Kidney (tissue), 13 donors: ENCODE measurements at regions not wholly inside any gene's neighbourhood (a gene's known extent, or its start where the extent isn't known, plus 50 kb on each side); places are given as distances from the start of the nearest gene placed in this dataset.
A peak's percentile ranks its signal among the peaks of the same experiment; 100 is the strongest.
"Not testable (repeated sequence)": the region's sequence is repeated elsewhere in the genome, so short reads cannot be mapped to it uniquely, and the experiment has no call there.

Experiments
- DNase-seq, 5 donors: peaks; one replicate each; pipeline ENCODE4 v3.0.0-alpha.2; 2013 to 2020
- FAIRE-seq: peaks from 2 replicates; lab custom pipeline; 2012; peaks lifted over from hg19 to GRCh38; lab: Jason Lieb, UNC
- H3K27ac ChIP-seq, 2 donors: one replicate each; pipeline ENCODE4 v1.7.0; 2013; ENCODE audit warnings: low read depth in 2 of 2, low read length in 2 of 2, inconsistent platforms in 1 of 2
- H3K27me3 ChIP-seq: one replicate; pipeline ENCODE4 v1.7.1; 2013; ENCODE audit warnings: low read length, inconsistent platforms; ENCODE audit not compliant: control insufficient read depth, insufficient read depth
- H3K36me3 ChIP-seq, 3 donors: one replicate each; pipeline versions ENCODE4 v1.7.0 to v1.7.1; 2013; ENCODE audit warnings: low read length in 3 of 3, control low read depth in 1 of 3, inconsistent platforms in 1 of 3; ENCODE audit not compliant: insufficient read depth in 3 of 3, control insufficient read depth in 2 of 3
- H3K4me1 ChIP-seq, 3 donors: one replicate each; pipeline versions ENCODE4 v1.7.0 to v1.7.1; 2013; ENCODE audit warnings: low read length in 3 of 3, inconsistent platforms in 1 of 3, low read depth in 1 of 3; ENCODE audit not compliant: control insufficient read depth in 2 of 3, insufficient read depth in 2 of 3
- H3K4me3 ChIP-seq, 3 donors: one replicate each; pipeline versions ENCODE4 v1.7.0 to v1.8.1; 2013; ENCODE audit warnings: low read length in 3 of 3, control low read depth in 1 of 3, inconsistent platforms in 1 of 3
- H3K9ac ChIP-seq, 3 donors: one replicate each; pipeline versions ENCODE4 v1.7.0 to v1.7.1; 2013; ENCODE audit warnings: low read length in 3 of 3, control low read depth in 1 of 3, inconsistent platforms in 1 of 3
- H3K9me3 ChIP-seq, 3 donors: one replicate each; pipeline versions ENCODE4 v1.7.0 to v1.7.1; 2013; ENCODE audit warnings: low read length in 3 of 3, control low read depth in 1 of 3, inconsistent platforms in 1 of 3; ENCODE audit not compliant: control insufficient read depth in 2 of 3, insufficient read depth in 1 of 3
- CTCF ChIP-seq: IDR thresholded peaks from 3 replicates; pipeline ENCODE4 v1.5.1; 2012; ENCODE audit warnings: mild to moderate bottlenecking, moderate library complexity, borderline replicate concordance; ENCODE audit not compliant: insufficient read depth; ENCODE audit errors: extremely low read depth
- intact Hi-C: fragments of 100-400 bp; cut with DNase I; formaldehyde crosslinking; loops from one replicate; pipeline ENCODE4 v1.11.1; 2022
- donor health status: control.
- donor health status: control.
- donor health status: control.
- donor health status: control.
- donor health status: control.
- donor health status: DM: yes; HTN: yes; CAD: no.
- donor health status: Normal renal cell carcinoma (clear cell type).

DNA sequence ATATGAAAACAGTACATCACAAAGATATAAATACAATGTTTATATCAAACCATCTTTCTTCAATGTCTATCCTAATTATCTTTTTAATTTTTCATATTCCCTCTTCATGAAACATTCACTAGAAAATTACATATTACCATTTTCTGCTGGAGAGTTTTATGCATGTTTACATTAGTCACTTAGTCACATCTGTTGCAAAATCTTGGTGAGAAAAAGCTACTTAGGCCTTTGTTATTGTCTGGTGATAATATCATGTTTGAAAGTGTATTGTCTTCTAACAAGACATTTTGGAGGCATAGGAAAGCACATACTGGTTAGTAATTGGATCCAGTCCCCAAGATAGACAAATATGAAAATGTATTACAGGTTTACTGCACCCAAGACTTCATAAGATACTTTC is 163.6 kb downstream of the GNAI1 start:
- intact Hi-C loops = no loop called here
- FAIRE-seq (no peak), DNase-seq (no peak)

DNA sequence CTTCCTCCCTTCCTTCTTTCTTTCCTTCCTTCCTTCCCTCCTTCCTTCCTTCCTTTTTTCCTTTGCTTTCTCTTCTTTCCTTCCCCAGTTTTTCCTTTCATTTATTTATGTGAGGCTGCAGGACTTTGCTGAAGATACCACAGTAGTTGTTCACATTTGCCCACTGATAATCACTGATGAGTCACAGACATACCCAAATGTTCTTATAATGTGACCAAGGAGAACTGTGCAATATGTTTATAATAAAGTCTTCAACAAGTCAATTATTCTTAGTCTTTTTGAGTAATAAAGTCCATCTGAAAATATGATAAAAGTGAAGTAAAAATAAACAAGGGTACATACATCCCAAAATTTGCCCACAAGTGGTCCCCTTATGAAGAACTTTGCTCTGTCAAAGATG is 159.7 kb downstream of the GNAI1 start:
- Histone ChIP-seq H3K9me3 (peaks cover 0 to 9% (median 0%) of the 10 kb centered on the region in 3 donors), H3K4me3 (no peak overlapping the region), H3K27ac (no peak overlapping the region), H3K4me1 (no peaks in the 10 kb centered on the region), H3K36me3 (no peaks in the 10 kb centered on the region), H3K9ac (no peak overlapping the region), H3K27me3 (no peaks in the 10 kb centered on the region)
- intact Hi-C loops = no loop called here
- TF ChIP-seq CTCF = no peak
- DNase-seq = no peak
- no peak for FAIRE-seq

More for the DNA sequence above, 163.6 kb downstream of the GNAI1 start:
- no peaks in the 10 kb centered on the region for H3K4me1 ChIP-seq
- H3K9me3 ChIP-seq = peaks cover 0 to 9% (median 0%) of the 10 kb centered on the region in 3 donors
- no peak overlapping the region for H3K4me3 ChIP-seq
- H3K36me3 ChIP-seq = no peaks in the 10 kb centered on the region
- H3K9ac ChIP-seq = no peak overlapping the region
- H3K27ac ChIP-seq = no peak overlapping the region
- H3K27me3 ChIP-seq = no peaks in the 10 kb centered on the region
- TF ChIP-seq CTCF = no peak

DNA sequence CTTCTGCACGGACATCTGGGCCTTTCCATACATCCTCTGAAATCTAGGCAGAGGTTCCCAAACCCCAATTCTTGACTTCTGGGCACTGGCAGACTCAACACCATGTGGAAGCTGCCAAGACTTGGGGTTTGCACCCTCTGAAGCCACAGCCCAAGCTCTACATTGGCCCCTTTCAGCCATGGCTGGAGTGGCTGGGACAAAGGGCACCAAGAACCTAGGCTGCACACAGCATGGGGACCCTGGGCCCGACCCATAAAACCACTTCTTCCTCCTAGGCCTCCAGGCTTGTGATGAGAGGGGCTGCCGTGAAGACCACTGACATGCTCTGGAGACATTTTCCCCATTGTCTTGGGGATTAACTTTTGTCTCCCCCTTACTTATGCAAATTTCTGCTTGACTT is 158.0 kb downstream of the GNAI1 start:
- H3K9me3 ChIP-seq, H3K4me3 ChIP-seq, H3K27ac ChIP-seq, intact Hi-C loops, DNase-seq, H3K27me3 ChIP-seq, H3K9ac ChIP-seq, H3K4me1 ChIP-seq, H3K36me3 ChIP-seq, FAIRE-seq: not testable (repeated sequence)

GRCh38 chr7:80288175-80289122 is 153.8 kb downstream of the GNAI1 start:
- H3K4me1 ChIP-seq = no peaks in the 10 kb centered on the region
- no peaks in the 10 kb centered on the region for H3K36me3 ChIP-seq
- no peak overlapping the region for H3K9ac ChIP-seq
- H3K27ac ChIP-seq = no peak overlapping the region
- H3K4me3 ChIP-seq = no peak overlapping the region
- H3K9me3 ChIP-seq = no peaks in the 10 kb centered on the region
- no peaks in the 10 kb centered on the region for H3K27me3 ChIP-seq
- DNase-seq = no peak
- intact Hi-C loops = no loop called here
- no peak for FAIRE-seq
- TF ChIP-seq CTCF = peak; percentile 15
